ENCODE measurements at regions not wholly inside any gene's neighbourhood (a gene's known extent, or its start where the extent isn't known, plus 50 kb on each side); places are given as distances from the start of the nearest gene placed in this dataset.
"Not testable (repeated sequence)": the region's sequence is repeated elsewhere in the genome, so short reads cannot be mapped to it uniquely, and the experiment has no call there.

DNA sequence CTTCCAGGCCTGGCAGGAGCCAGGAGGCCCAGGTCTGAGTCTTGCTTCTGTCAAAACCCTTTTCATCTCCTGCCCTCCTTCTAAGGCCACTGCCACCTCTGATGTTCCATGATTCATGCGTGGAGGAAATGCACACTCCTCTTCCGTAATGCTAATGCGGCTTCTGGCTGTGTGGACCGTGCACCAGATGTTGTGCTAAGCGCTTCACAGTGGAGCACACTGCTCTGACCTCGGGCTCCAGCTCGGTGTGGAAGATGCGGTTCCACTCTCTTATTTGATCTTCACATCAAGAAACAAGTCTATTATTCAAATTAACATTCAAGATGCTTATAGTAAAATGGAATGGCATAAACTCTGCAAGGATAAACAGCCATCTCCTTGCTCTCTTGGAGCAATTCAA lies 629.2 kb downstream of the UQCRFS1 start:
- no peak for DNase-seq

DNA sequence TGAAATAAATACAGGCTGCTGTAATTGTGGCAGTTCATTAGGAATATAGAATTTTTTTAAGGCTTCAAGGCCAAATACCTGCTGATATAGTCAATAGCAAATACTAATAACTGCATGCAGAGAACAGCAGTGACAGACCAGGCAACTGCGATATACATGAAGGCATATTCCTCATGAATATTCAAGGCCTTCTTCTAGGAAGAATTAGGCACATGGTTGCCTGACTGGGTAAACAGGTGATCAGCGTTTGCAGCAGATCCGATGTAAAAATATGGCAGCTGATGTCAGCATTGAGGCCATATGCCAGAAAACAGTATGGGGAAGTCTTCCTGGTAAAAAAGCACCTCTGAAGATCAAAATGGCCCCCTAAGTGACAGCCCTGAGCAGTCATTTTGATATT lies 629.7 kb downstream of the UQCRFS1 start:
- DNase-seq: no peak

DNA sequence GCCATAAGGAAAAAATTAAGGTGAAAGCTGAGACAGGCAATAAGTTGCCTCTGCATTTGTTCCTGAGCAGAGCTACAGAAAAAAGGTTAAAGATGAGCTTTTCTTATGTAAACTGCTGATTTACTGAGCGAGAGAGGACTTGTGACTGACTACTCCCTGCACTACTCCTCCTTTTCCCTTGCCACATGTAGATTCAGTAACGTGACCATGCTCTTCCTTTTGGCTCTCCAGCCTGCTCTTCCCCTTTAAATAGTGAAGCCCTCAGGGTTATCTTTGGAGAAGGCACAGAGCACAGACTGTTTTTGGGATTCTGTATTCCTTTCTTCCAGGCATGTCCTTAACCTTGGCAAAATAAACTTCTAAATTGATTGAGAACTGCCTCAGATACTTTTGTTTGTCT lies 630.2 kb downstream of the UQCRFS1 start:
- DNase-seq: no peak

DNA sequence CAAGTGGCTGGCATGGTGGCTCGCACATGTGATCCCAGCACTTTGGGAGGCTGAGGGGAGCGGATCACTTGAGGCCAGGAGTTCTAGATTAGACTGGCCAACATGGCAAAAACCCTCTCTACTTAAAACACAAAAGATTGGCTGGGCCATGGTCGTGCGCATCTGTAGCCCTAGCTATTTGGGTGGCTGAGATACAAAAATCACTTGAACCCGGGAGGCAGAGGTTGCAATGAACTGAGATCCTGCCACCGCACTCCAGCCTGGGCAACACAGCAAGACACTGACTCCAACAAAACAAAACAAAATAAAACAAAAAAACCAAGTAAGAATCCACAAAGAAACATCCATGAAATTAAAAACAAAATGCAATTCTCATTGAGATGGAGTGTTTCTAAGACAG lies 630.6 kb downstream of the UQCRFS1 start:
- no peak for DNase-seq

DNA sequence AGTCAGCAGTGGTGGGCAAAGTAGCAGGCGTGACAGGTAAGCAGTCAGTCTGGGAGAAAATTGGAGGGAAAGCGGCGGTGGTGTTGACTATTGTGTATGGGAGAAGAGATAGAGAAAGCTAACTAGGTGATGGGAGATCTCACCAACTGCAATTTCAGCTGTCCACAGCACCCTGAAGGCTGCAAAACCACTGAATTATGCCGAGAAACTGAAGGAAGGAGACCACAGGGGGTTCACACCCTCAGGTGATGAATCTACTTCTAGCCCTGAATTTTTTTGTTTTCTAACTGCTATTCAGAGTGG lies 631.5 kb downstream of the UQCRFS1 start:
- DNase-seq: no peak

DNA sequence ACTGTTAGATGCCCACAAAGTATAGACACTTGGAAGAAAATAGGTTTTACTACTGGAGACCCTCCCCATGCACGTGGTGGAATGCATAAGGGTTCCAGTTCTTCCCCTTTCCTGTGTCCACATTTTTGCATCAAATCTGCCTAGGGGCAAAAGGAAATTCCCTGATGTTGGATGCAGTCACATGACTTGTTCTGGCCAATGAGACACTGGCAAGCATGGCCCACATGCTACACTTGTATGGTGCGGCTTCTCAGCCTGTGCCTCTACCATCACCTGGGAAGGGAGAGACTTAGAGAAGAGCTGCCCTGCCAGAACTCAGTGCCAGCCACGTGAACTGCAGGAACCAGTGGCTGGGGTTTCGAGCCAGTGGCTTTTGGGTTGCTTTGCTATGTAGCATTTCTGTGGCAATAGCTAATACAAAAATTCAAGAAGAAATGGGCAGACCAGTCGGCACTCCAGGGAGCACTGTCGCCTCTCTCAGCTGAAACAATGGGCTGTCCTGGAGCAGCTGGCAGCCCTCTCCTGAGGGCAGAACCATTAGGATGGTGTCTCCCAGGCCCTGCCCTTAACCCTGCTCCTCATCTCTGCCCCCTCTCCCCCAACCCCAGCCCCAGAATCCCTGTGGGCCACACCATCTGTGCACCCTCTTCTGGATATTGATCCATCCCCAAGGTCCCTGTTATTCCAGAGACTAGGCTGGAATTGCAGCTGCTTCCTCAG lies 634.0 kb downstream of the UQCRFS1 start:
- DNase-seq: no peak

DNA sequence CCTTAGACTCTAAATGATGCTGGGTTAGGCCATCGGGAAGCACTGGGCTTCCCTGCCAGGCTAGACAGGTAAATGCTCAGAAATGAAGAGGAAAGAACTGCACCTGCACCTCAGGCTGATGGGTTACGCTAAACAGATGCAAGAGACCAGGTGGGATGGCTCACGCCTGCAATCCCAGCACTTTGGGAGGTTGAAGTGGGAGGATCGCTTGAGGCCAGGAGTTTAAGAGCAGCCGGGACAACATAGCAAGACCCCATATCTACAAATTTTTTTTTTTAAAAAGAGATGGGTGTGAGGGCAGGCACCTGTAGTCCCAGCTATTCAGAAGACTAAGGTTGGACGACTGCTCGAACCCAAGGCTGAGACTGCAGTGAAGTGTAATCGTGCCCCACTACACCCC lies 634.7 kb downstream of the UQCRFS1 start:
- DNase-seq: no peak

DNA sequence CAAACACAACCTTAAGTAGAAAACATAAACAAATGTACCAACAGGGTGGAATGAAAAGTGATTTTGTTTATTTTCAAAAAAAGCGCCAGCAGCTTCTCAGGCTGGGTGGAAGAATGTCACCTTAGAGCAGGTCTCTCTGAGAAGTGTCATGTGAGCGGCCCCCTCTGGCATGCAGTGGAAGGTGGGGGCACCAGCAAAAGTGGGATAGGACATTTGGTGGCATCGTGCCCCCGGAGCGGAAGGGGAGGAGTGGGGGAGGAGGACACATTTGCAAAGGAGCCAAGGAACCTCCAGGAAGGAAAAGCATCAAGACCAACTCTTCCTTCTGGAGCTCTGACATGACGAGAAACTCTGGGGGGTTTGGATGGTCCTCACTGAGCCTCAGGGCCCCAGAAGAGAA lies 635.3 kb downstream of the UQCRFS1 start:
- DNase-seq: no peak

DNA sequence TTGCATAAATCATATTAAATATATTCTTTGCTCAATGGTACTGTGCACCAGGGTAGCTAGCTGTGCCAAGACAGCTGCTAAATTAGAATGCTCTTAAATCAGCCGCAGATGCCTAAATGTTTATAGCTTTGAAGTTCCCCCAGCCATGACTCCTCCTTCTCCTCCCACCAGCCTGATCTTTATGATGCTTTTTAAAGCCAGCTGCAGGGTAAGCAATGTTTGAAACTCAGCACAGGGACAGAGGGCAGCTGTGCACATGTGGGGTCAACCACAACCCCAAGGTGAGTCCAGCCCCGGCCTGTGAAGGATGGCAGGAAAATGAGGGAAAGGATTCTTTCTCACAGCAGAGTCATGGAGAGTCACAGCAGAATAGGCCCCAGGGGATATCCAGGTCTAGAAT lies 635.7 kb downstream of the UQCRFS1 start:
- no peak for DNase-seq

DNA sequence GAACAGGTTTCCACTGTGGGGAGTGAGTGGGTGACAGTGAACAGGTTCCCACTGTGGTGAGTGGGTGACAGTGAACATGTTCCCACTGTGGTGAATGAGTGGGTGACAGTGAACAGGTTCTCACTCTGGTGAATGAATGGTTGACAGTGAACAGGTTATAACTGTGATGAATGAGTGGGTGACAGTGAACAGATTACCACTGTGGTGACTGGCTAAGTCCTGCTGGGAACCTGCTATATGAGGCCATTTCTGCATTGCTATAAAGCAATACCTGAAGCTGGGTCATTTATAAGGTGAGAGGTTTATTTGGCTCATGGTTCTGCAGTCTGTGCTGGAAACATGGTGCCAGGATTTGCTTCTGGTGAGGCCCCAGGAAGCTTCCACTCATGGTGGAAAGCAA lies 637.1 kb downstream of the UQCRFS1 start:
- DNase-seq: no peak

DNA sequence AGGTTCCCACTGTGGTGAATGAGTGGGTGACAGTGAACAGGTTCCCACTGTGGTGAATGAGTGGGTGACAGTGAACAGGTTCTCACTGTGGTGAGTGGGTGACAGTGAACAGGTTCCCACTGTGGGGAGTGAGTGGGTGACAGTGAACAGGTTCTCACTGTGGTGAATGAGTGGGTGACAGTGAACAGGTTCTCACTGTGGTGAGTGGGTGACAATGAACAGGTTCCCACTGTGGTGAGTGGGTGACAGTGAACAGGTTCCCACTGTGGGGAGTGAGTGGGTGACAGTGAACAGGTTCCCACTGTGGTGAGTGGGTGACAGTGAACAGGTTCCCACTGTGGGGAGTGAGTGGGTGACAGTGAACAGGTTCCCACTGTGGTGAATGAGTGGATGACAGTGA lies 637.6 kb downstream of the UQCRFS1 start:
- DNase-seq: not testable (repeated sequence)

DNA sequence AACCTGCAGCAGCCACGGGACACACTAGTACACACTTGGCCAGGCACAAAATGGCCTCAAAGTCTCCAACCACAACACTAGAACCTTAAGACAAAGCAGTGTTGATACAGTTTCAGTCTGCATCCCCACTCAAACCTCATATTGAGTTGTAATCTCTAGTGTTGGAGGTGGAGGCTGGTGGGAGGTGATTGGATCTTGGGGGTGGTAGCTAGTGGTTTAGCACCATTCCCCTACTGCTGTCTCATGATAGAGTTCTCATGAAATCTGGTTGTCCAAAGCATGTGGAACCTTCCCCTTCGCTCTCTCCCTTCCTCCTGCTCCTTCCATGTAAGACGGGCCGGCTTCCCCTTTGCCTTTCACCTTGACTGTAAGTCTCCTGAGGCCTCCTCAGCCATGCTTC lies 638.7 kb downstream of the UQCRFS1 start:
- DNase-seq: no peak

DNA sequence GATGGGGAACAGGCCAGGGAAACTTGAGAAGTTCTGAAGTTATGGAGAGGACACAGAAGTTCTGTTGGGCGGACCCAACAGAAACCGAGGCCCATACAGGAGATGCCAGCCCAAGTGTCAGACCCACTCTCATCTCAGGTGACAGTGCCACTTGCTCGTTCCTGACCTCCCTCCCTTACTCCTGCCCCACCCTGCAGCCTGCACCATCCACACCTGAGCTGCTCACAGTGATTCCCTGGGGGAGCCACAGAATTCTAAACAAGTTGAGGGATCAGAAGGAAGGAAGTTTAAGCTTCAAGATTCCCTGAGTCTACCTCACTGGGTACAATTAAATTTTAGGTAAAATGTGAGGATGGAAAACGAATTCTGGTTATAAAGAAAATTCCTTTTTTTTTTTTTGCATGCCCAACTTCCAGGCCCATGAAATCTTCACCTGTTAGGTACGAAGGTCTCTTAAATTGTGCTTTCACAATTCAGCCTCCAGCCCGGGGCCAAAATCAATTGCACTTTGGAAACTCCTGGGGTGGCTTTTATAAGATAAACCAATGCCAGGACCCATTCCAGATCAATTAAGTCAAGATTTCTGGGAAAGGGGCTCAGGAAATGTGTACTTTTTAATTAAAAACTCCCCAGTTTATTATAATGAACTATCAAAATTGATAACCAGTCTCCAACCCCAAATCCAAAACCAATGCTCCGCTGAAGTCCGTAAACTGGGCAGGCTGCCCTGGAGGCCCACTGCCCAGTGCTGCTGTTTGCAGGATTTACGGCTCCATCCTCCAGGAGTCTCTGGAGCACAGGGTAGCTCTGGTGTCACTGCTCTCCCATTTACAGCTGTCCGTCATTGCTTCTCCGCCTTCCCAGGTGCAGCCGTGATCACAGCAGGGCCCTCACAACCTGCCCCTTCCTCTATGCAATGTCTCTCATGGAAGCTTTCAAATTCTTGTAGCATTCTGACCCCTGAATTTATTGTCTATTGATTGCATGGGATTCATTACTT lies 643.5 kb downstream of the UQCRFS1 start:
- DNase-seq: no peak

DNA sequence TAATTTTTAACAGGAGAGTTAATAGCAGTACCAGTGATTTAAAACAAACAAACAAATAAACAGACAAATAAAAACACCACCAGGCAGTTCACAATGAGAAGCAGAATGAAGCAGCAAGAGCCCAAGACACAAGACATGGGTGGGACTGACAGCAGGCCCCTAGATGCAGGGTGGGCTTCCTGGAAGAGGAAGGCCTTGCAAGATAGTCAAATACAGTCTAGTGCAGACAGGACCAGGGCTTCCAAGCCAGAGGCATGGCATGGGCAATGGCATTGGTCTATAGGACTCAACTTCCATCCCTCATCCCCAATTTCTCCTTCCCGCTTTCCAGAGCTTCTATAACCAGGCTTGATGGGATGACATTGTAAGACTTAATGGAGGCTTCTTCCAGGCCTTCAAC lies 645.1 kb downstream of the UQCRFS1 start:
- DNase-seq: no peak

DNA sequence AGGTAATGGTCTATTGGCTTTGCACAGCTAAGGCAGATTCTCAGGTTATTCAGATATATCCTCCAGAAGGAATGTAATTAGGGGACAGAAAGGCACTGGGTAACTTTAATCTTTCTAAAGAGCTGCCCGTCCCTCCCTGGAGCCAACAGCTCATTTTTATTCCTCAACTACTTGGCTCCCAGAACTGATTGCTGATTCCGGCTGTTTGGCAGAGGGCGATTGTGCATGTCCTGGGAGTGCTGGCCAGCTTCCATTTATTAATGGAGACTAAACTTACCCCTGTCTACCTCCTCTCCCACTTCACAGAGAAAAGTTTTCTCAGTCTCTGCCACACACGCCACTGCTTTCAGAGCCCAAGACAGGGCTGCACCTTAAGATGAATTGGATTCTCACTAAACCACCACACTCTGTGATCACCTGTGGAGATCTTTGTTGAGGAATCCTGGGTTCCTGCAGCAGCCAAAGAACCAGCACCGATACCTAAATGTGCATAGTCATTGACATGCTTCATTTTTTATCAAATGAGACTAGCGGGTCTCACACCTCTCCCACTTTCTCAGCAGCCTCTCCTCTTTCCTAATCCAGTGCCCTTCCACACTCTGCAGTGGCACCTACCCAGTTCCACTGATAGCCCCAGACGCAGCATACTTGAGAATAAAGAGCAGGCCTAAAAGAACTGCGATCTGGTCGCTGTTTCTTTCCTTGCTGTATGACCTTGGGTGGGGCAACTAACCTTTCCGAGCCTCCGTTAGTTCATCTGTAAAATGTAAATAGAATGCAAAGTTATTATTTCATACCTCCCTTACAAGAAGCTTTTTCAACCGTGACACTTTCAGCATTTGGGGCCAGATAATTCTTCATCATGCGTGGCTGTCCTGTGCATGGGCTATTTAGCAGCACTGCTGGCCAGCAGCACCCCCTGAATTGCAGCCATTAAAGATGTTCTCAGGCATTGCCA lies 648.7 kb downstream of the UQCRFS1 start:
- no peak for DNase-seq

DNA sequence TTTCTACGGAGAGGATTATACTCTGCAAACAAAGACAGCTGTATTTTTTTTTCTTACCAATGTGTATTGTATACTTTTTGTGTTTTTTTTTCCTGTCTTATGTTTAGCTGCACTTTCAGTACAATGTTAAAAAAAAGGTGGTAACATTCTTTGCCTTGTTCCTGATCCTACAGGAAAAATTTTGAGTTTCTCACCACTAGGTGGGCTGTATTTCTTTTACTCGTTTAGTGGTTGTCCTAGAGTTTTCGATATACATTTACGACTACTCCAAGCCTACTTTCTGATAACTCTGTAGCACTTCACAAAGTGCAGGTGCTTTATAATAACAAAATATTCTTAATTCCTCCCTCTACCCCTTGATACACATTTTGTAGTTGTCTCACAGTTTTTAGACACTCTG lies 652.2 kb downstream of the UQCRFS1 start:
- DNase-seq: no peak

DNA sequence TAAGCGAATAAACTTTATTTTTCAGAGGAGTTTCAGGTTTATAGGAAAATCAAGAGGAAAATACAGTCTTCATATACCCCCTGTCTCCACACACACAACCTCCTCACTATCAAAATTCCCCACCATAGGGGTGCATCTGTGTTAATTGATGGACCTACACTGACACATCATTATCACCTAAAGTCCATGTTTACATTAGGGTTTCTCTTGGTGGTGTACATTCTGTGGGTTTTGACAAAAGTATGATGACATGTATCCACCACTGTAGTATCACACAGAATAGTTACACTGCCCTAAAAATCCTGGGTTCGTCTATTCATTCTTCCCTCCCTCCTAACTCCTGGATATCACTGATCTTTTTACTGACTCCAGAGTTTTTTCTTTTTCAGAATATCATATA lies 654.2 kb downstream of the UQCRFS1 start:
- no peak for DNase-seq

DNA sequence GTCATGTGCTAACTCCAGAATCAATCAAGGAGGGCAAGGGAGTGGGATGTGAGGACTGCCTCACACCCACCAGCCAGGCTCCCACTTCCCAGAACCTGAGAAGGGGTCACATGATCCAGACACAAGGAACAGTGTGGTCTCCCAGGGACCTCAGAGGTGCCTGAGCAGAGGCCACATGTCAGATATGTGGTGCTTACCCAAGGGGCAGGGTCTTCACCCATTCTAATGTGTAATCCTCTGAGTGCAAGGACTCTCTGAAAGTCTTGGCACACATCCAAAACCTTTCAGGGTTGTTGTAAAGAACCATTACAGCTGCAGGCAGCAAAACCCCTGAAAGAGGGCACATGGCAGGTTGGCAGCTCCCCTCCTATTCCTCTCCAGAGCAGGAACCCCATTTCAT lies 656.6 kb downstream of the UQCRFS1 start:
- DNase-seq: no peak

DNA sequence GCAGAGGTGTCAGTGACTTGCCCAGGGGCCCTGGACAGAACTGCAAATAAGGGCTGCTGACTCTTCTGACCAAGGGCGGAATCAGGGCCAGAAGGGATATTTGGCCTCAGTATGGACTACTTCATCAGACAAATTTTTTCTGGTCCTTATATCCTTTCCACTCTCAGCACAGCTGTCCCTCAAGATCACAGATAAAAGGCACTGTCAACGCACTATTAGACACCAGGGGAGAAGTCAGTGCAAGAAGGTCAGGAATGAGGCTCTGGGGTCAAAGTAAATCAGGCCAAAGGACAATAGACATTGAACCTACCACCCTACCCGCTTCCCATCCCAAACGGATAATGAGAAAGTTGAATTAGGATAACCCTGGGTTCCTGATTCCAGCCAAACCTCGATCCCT lies 657.6 kb downstream of the UQCRFS1 start:
- no peak for DNase-seq

DNA sequence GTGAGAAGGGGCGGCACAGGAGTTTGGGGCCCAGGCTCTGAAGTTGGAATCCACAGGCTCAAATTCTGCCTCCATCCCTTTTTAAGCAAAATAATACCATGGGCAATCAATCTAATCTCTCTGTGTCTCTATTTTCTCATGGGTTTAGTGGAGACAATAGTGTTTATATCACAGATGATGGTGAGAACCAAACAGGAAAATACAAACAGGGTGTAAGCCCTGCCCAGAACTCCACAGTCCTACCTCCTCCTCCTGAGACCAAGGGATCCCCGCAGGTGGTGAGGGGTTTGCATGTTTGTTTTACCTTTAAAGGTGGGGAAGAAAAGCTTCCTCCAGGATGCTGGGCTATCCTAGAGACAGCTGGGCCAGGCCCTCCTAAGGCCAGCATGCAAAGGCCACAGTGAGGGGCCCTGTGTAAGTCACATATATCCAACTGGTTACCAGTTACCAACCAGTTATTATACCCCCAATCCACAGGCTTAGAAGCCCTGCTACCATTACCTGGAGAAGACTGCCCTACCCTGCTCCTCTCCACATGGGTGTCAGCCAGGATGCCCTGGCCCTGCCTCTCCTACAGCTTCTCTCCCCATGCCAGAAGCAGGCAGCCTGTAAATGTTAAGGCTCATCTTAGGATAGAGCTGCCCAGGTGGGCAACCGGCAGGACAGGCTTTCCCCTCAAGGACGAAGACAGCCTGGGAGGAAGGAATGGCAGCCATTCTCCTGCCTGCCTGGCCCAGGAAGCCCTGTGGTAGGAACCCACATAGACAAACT lies 658.4 kb downstream of the UQCRFS1 start:
- DNase-seq: no peak

DNA sequence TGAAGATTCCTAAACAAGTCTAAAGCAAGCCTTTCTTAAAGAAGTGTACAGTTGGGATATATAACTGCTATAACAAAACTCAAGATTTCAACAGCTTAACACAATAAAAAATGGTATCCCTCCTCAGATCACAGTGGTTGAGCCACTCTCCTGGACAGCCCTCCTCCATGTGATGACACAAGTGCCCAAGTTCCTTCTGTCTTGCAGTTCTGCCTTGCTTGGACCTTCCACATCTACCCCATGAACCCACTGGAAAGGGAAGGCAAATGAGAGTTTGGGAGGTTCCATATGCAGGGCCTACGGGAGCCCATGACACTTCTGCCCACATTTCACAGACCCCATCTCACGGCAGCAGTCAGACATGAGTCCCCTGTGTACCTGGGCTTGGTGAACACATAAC lies 659.2 kb downstream of the UQCRFS1 start:
- no peak for DNase-seq

DNA sequence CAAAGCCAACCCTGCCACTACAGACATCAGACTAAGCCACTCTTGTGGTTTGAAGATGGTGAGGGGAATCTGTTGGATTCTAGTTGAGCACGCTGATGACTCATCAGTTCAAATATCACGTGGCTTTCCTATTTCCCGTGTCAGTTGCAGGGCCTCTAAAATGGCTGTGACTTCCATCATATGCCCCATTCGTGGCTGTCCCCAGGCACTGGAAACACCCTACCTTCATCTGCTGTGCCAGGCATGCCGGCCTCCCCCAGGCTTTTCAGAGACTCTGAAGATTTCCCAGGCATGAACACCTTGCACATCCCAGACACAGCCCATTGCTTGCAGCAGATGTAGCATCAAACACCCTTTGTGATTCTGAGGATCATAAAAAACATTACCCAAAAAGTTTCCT lies 659.9 kb downstream of the UQCRFS1 start:
- DNase-seq: no peak
